Right lobe of liver (tissue), 4 donors: ENCODE measurements at regions not wholly inside any gene's neighbourhood (a gene's known extent, or its start where the extent isn't known, plus 50 kb on each side); places are given as distances from the start of the nearest gene placed in this dataset.

Source experiments
- CTCF ChIP-seq, 4 donors: fragments of 200-600 bp in 3 of 4; fragments of 450-650 bp in 1 of 4; IDR thresholded peaks; one replicate each; pipeline versions ENCODE4 v1.5.1 to v1.8.0; 2016 to 2022; ENCODE audit warnings: antibody characterized with exemption in 4 of 4, mild to moderate bottlenecking in 2 of 4
- POLR2A ChIP-seq: fragments of 450-650 bp; IDR thresholded peaks from one replicate; pipeline ENCODE4 v1.6.1; 2017; ENCODE audit warnings: antibody characterized with exemption, mild to moderate bottlenecking
- donor health status: DM: no; HTN: no; CAD: no.
- donor health status: DM: no; HTN: no; CAD: no.
- donor health status: DM: no; HTN: yes; CAD: no.

- TF ChIP-seq CTCF (IDR thresholded peaks at IDR 0.05) (no peak), POLR2A (no peak)
These were observed 324.3 kb downstream of the ZNF716 start for GRCh38 chr7:57774300-57774699.
